Astrocyte of the spinal cord (primary cell): ENCODE measurements at regions not wholly inside any gene's neighbourhood (a gene's known extent, or its start where the extent isn't known, plus 50 kb on each side); places are given as distances from the start of the nearest gene placed in this dataset.

ENCODE experiments used
- DNase-seq: peaks from one replicate; pipeline ENCODE4 v3.0.0; 2011; ENCODE audit warnings: low read depth, low spot score
- H3K4me3 ChIP-seq: 2 replicates; pipeline ENCODE4 v1.5.1; 2011; ENCODE audit warnings: low read depth, mild to moderate bottlenecking, low read length, moderate library complexity
- CTCF ChIP-seq: IDR thresholded peaks from 2 replicates; pipeline ENCODE4 v1.5.1; 2012; ENCODE audit warnings: low read depth, mild to moderate bottlenecking, low read length, inconsistent platforms
- in situ Hi-C: cut with HindIII; loops from 2 replicates; pipeline ENCODE4 v1.10.0; 2017; ENCODE audit warnings: low sequenced_read_pairs

DNA sequence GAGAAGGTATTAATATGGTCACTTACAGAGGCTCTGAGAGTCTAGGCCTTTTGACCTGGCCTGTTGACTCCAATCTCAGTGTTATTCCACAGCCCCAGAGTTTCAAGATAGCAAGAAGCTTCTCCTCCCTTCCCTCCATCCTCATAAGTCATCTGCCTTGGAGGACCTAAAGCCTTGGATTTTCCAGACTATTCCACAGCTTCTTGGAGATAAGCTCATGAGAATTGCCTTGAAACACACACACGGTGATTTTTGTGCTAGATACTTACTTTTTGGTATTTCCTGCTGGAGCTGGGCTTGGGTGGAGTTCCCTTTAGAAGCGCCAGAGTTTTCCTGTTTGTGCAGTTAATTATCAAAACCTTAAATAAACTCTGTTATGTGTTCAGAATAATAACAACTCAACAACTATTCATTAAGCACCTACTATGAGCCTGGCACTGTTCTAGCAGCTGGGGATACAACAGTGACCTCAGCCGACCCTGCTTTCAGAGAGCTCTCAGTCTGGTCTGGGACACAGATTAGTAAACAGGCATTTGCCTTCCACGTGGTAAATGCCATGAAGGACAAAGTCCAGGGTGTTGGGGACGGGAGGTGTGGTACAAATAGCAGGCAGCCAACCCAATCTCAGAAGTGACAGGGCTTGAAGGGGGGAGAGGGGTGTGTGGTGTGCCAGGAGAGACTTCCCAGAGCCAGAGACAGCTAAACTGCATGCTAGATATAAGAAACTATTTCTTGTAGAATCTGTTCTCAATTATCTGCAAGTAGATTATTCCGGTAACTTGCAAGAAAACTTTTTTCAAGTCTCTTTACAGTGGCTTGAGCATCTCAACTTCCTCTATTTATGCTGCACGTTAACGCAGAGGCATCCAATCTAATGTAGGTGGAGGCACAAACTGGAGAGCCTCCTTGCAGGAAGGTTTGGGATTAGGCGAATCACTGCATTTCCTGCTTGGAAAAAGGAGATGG is 55.9 kb upstream of the KLF9 start:
- in situ Hi-C loops: no loop called here
- no peak for TF ChIP-seq CTCF
- H3K4me3 ChIP-seq: no peak overlapping the region
- DNase-seq: no peak

- no peak overlapping the region for H3K4me3 ChIP-seq
- DNase-seq: no peak
- in situ Hi-C loops: no loop called here
- no peak for TF ChIP-seq CTCF
Measured at GRCh38 chr9:70468291-70468690, 53.8 kb upstream of the KLF9 start.

DNA sequence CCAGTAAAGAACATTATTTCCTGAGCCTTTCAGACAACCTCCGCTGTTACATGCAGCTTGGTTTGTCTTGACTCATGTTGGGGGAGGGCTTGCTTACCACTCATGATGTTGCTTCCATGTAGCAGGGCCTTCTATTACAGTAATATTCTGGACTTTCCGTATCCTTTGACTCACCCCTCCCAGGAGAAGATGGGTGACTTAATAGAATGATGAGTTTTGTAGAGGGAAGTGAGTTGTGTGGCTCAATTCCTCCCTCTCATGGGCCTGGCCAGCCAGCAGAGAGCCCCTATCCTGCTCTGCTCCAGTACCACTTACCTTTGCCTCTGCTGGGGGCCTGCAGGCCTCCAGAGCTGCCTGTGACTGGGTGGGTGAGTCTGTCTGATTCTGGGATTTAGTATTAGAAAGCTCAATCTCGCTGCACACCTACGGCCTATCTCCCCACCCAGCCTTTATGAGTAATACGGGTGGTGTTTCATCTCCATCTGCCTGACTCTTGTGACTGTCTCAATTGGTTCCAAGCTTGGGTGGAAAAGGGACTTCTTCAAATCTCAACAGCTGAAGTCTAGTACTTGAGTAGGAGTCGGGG is 52.6 kb upstream of the KLF9 start:
- DNase-seq: peak; percentile 77
- in situ Hi-C loops: no loop called here
- TF ChIP-seq CTCF: no peak
- H3K4me3 ChIP-seq: no peak overlapping the region

- DNase-seq: no peak
Measured at GRCh38 chr9:70465904-70466303, 51.4 kb upstream of the KLF9 start.

GRCh38 chr9:70465398-70465797 is 50.9 kb upstream of the KLF9 start:
- no peak for TF ChIP-seq CTCF
- H3K4me3 ChIP-seq: no peak overlapping the region
- no peak for DNase-seq
- in situ Hi-C loops: no loop called here

More at GRCh38 chr9:70465904-70466303, 51.4 kb upstream of the KLF9 start:
- in situ Hi-C loops: no loop called here
- H3K4me3 ChIP-seq: no peak overlapping the region
- no peak for TF ChIP-seq CTCF
